K562 (cell line): ENCODE measurements at regions not wholly inside any gene's neighbourhood (a gene's known extent, or its start where the extent isn't known, plus 50 kb on each side); places are given as distances from the start of the nearest gene placed in this dataset.
A peak's percentile ranks its signal among the peaks of the same experiment; 100 is the strongest.

ENCODE experiments used
- SMC3 ChIP-seq: conservative IDR thresholded peaks from 2 replicates; pipeline ENCODE4 v1.6.1; 2011; ENCODE audit warnings: low read depth, low read length, improper control_type of control experiment; ENCODE audit not compliant: insufficient read depth
- TF ChIP-seq, protein P1 (sequence below), 2 experiments: fragments of 450-650 bp; formaldehyde crosslinking in 1 of 2; IDR thresholded peaks; 2 replicates each; pipeline versions ENCODE4 v1.4.0 to v1.6.1; 2014 to 2020; ENCODE audit warnings: mild to moderate bottlenecking in 2 of 2, borderline replicate concordance in 1 of 2, low read depth in 1 of 2

- TF ChIP-seq, protein P1, sequence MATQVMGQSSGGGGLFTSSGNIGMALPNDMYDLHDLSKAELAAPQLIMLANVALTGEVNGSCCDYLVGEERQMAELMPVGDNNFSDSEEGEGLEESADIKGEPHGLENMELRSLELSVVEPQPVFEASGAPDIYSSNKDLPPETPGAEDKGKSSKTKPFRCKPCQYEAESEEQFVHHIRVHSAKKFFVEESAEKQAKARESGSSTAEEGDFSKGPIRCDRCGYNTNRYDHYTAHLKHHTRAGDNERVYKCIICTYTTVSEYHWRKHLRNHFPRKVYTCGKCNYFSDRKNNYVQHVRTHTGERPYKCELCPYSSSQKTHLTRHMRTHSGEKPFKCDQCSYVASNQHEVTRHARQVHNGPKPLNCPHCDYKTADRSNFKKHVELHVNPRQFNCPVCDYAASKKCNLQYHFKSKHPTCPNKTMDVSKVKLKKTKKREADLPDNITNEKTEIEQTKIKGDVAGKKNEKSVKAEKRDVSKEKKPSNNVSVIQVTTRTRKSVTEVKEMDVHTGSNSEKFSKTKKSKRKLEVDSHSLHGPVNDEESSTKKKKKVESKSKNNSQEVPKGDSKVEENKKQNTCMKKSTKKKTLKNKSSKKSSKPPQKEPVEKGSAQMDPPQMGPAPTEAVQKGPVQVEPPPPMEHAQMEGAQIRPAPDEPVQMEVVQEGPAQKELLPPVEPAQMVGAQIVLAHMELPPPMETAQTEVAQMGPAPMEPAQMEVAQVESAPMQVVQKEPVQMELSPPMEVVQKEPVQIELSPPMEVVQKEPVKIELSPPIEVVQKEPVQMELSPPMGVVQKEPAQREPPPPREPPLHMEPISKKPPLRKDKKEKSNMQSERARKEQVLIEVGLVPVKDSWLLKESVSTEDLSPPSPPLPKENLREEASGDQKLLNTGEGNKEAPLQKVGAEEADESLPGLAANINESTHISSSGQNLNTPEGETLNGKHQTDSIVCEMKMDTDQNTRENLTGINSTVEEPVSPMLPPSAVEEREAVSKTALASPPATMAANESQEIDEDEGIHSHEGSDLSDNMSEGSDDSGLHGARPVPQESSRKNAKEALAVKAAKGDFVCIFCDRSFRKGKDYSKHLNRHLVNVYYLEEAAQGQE (IDR thresholded peaks at IDR 0.05; ENCODE audit: borderline replicate concordance) = peak; percentile 57
- TF ChIP-seq, protein P1 (CRISPR knock-in tag; IDR thresholded peaks at IDR 0.05; ENCODE audit: low read depth) = no peak
- peak; percentile 57 for TF ChIP-seq SMC3
These were observed 82.7 kb downstream of the NOC3L start (continued) for GRCh38 chr10:94279835-94280709.
